CD14-positive monocyte (primary cell): ENCODE measurements at regions not wholly inside any gene's neighbourhood (a gene's known extent, or its start where the extent isn't known, plus 50 kb on each side); places are given as distances from the start of the nearest gene placed in this dataset.
"Not testable (repeated sequence)": the region's sequence is repeated elsewhere in the genome, so short reads cannot be mapped to it uniquely, and the experiment has no call there.

ENCODE experiments used
- DNase-seq, 3 donors: peaks; one replicate each; pipeline ENCODE4 v3.0.0-alpha.2; 2011 to 2022
- H2AFZ ChIP-seq: 2 replicates; pipeline ENCODE4 v1.6.0; 2012; ENCODE audit warnings: mild to moderate bottlenecking, low read depth, low read length, inconsistent platforms; ENCODE audit not compliant: insufficient read depth, poor library complexity, severe bottlenecking
- H3K27ac ChIP-seq, 2 donors: 1 replicate in 1 of 2; 2 replicates in 1 of 2; pipeline ENCODE4 v1.5.1; 2012 to 2013; ENCODE audit warnings: low read length in 2 of 2, control low read depth in 1 of 2, inconsistent platforms in 1 of 2, low read depth in 1 of 2, mild to moderate bottlenecking in 1 of 2
- H3K27me3 ChIP-seq, 2 donors: one replicate each; pipeline versions ENCODE4 v1.6.0 to v1.6.1; 2011 to 2013; ENCODE audit warnings: low read length in 2 of 2; ENCODE audit not compliant: control insufficient read depth in 2 of 2, insufficient read depth in 2 of 2
- H3K36me3 ChIP-seq, 2 donors: replicated peaks in 1 of 2; 1 replicate in 1 of 2; 2 replicates in 1 of 2; pipeline versions ENCODE4 v1.5.1 to v1.6.1; 2012 to 2013; ENCODE audit warnings: low read length in 2 of 2, control low read depth in 1 of 2, inconsistent platforms in 1 of 2, mild to moderate bottlenecking in 1 of 2; ENCODE audit not compliant: insufficient read depth in 2 of 2, control insufficient read depth in 1 of 2
- H3K4me1 ChIP-seq, 2 donors: 1 replicate in 1 of 2; 2 replicates in 1 of 2; pipeline versions ENCODE4 v1.5.1 to v1.6.1; 2012 to 2013; ENCODE audit warnings: low read length in 2 of 2, control low read depth in 1 of 2, inconsistent platforms in 1 of 2, mild to moderate bottlenecking in 1 of 2, moderate library complexity in 1 of 2; ENCODE audit not compliant: insufficient read depth in 2 of 2, control insufficient read depth in 1 of 2
- H3K4me2 ChIP-seq: replicated peaks from 2 replicates; pipeline ENCODE3; 2012; ENCODE audit warnings: low read length, moderate library complexity, mild to moderate bottlenecking; ENCODE audit not compliant: poor library complexity, severe bottlenecking; ENCODE audit errors: extremely low read depth
- H3K4me3 ChIP-seq, 3 experiments: fragments of 200-600 bp in 1 of 3; sonication (generic) in 1 of 3; replicated peaks in 1 of 3; 1 replicate in 2 of 3; 2 replicates in 1 of 3; pipeline ENCODE4 v1.5.1; 2011 to 2013; ENCODE audit warnings: low read length in 3 of 3, mild to moderate bottlenecking in 3 of 3, control low read depth in 2 of 3, low read depth in 2 of 3, inconsistent platforms in 1 of 3, moderate library complexity in 1 of 3
- H3K79me2 ChIP-seq: 2 replicates; pipeline ENCODE4 v1.6.0; 2012; ENCODE audit warnings: mild to moderate bottlenecking, control low read depth, inconsistent platforms, low read length, moderate library complexity; ENCODE audit not compliant: insufficient read depth
- H3K9ac ChIP-seq: 2 replicates; pipeline ENCODE4 v1.6.0; 2017; ENCODE audit warnings: low read length, mild to moderate bottlenecking; ENCODE audit not compliant: insufficient read depth, poor library complexity, severe bottlenecking
- H3K9me3 ChIP-seq, 2 donors: replicated peaks in 1 of 2; 1 replicate in 1 of 2; 2 replicates in 1 of 2; pipeline versions ENCODE4 v1.5.1 to v1.6.1; 2012 to 2013; ENCODE audit warnings: low read length in 2 of 2, control low read depth in 1 of 2; ENCODE audit not compliant: control insufficient read depth in 1 of 2, insufficient read depth in 1 of 2
- H4K20me1 ChIP-seq: 2 replicates; pipeline ENCODE4 v1.6.0; 2012; ENCODE audit warnings: mild to moderate bottlenecking, low read length, control low read depth, moderate library complexity; ENCODE audit not compliant: insufficient read depth
- H3K27ac Mint-ChIP-seq, 7 donors: one replicate each; pipeline ENCODE4 v1.8.0; 2020; ENCODE audit warnings: mild to moderate bottlenecking in 7 of 7, mixed read lengths in 7 of 7, moderate library complexity in 6 of 7, inconsistent platforms in 2 of 7
- H3K27me3 Mint-ChIP-seq, 3 donors: one replicate each; pipeline ENCODE4 v1.8.0; 2021 to 2022; ENCODE audit warnings: low read depth in 3 of 3, mild to moderate bottlenecking in 3 of 3, mixed read lengths in 3 of 3, moderate library complexity in 3 of 3, inconsistent platforms in 1 of 3
- H3K36me3 Mint-ChIP-seq, 2 donors: one replicate each; pipeline ENCODE4 v1.8.0; 2020; ENCODE audit warnings: mixed read lengths in 2 of 2, inconsistent platforms in 1 of 2, mild to moderate bottlenecking in 1 of 2
- H3K4me1 Mint-ChIP-seq: one replicate; pipeline ENCODE4 v1.8.0; 2020; ENCODE audit warnings: mild to moderate bottlenecking, mixed read lengths
- H3K4me3 Mint-ChIP-seq, 2 donors: one replicate each; pipeline ENCODE4 v1.8.0; 2020; ENCODE audit warnings: mild to moderate bottlenecking in 2 of 2, mixed read lengths in 2 of 2, moderate library complexity in 1 of 2
- H3K9me3 Mint-ChIP-seq, 7 donors: one replicate each; pipeline ENCODE4 v1.8.0; 2020 to 2022; ENCODE audit warnings: mixed read lengths in 7 of 7, mild to moderate bottlenecking in 6 of 7, moderate library complexity in 6 of 7, inconsistent platforms in 2 of 7
- WGBS: methylation state at CpG from one replicate; pipeline ENCODE4 v1.1.5; 2013; ENCODE audit warnings: missing lambda C conversion rate; ENCODE audit not compliant: insufficient coverage; 5-methylcytosine and 5-hydroxymethylcytosine counted together
- intact Hi-C, 2 donors: fragments of 100-400 bp; cut with micrococcal nuclease; formaldehyde crosslinking; loops; one replicate each; pipeline versions ENCODE4 v1.15.0 to v1.15.1; 2023
- TF ChIP-seq, protein P1 (sequence below): fragments of 200-600 bp; IDR thresholded peaks from one replicate; pipeline ENCODE4 v1.8.0; 2022; ENCODE audit warnings: antibody characterized with exemption, mild to moderate bottlenecking

DNA sequence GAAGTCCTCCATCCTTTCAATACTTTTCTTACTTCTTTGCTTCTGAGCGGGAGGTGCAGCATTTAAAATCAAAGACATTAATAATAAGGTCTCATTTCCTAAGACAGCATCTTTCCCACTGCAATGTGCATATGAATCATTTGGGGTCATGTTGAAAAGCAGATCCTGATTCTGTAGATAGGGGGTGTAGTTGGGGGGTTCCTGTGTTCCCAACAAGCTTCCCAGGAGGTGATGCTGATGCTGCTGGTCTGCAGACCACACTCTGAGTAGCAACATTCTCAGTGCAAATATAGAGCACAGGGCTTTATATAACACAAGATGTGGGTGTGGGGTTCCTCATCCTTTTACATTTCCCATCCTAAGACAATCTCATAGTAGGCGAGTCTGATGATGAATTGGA is 126.5 kb upstream of the PALM2AKAP2 start:
- H3K4me1 Mint-ChIP-seq, result no peaks in the 10 kb centered on the region
- TF ChIP-seq, protein P1, sequence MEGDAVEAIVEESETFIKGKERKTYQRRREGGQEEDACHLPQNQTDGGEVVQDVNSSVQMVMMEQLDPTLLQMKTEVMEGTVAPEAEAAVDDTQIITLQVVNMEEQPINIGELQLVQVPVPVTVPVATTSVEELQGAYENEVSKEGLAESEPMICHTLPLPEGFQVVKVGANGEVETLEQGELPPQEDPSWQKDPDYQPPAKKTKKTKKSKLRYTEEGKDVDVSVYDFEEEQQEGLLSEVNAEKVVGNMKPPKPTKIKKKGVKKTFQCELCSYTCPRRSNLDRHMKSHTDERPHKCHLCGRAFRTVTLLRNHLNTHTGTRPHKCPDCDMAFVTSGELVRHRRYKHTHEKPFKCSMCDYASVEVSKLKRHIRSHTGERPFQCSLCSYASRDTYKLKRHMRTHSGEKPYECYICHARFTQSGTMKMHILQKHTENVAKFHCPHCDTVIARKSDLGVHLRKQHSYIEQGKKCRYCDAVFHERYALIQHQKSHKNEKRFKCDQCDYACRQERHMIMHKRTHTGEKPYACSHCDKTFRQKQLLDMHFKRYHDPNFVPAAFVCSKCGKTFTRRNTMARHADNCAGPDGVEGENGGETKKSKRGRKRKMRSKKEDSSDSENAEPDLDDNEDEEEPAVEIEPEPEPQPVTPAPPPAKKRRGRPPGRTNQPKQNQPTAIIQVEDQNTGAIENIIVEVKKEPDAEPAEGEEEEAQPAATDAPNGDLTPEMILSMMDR, result no peak
- no peak overlapping the region for H3K27ac ChIP-seq
- H3K9ac ChIP-seq, result no peak overlapping the region
- no peaks in the 10 kb centered on the region for H3K36me3 Mint-ChIP-seq
- WGBS, result no CpG with 5 or more reads among the region's 2 CpGs
- no peaks in the 10 kb centered on the region for H3K79me2 ChIP-seq
- peaks cover 0 to 15% (median 6%) of the 10 kb centered on the region in 3 donors for H3K27me3 Mint-ChIP-seq
- no peak overlapping the region for H3K4me3 ChIP-seq
- H3K27ac Mint-ChIP-seq, result no peak overlapping the region
- H3K4me2 ChIP-seq, result no peak overlapping the region
- H3K4me1 ChIP-seq, result no peaks in the 10 kb centered on the region
- no peaks in the 10 kb centered on the region for H3K27me3 ChIP-seq
- intact Hi-C loops, result no loop called here
- H3K9me3 ChIP-seq, result no peaks in the 10 kb centered on the region
- no peaks in the 10 kb centered on the region for H4K20me1 ChIP-seq
- H3K36me3 ChIP-seq, result no peaks in the 10 kb centered on the region
- no peak for DNase-seq
- H3K4me3 Mint-ChIP-seq, result no peak overlapping the region
- no peak overlapping the region for H2AFZ ChIP-seq
- H3K9me3 Mint-ChIP-seq, result peaks cover 0 to 3% (median 0%) of the 10 kb centered on the region in 7 donors

GRCh38 chr9:109663978-109664377 is 116.0 kb upstream of the PALM2AKAP2 start:
- H3K36me3 Mint-ChIP-seq, H4K20me1 ChIP-seq, H3K36me3 ChIP-seq, H3K79me2 ChIP-seq, H3K27me3 Mint-ChIP-seq, H3K9ac ChIP-seq, H3K27ac Mint-ChIP-seq, H3K4me3 Mint-ChIP-seq, DNase-seq, H3K27me3 ChIP-seq, H2AFZ ChIP-seq, H3K4me2 ChIP-seq, H3K4me1 ChIP-seq, H3K27ac ChIP-seq, H3K4me3 ChIP-seq, H3K9me3 ChIP-seq, intact Hi-C loops, H3K4me1 Mint-ChIP-seq: not testable (repeated sequence)
- H3K9me3 Mint-ChIP-seq, result peaks cover 9 to 19% (median 13%) of the 10 kb centered on the region in 7 donors
- WGBS, result no CpG with 5 or more reads among the region's 4 CpGs

GRCh38 chr9:109665736-109666135 is 114.3 kb upstream of the PALM2AKAP2 start:
- H3K4me3 Mint-ChIP-seq, H3K27ac Mint-ChIP-seq, H3K27me3 Mint-ChIP-seq, H3K36me3 Mint-ChIP-seq, DNase-seq, H3K4me1 Mint-ChIP-seq, H3K79me2 ChIP-seq, H3K4me1 ChIP-seq, H3K9me3 ChIP-seq, H4K20me1 ChIP-seq, H2AFZ ChIP-seq, H3K4me3 ChIP-seq, H3K27ac ChIP-seq, H3K9ac ChIP-seq, H3K27me3 ChIP-seq, H3K4me2 ChIP-seq, H3K36me3 ChIP-seq, intact Hi-C loops: not testable (repeated sequence)
- WGBS, result 90% methylated on average over 6 of the region's 7 CpGs
- peaks cover 9 to 17% (median 13%) of the 10 kb centered on the region in 7 donors for H3K9me3 Mint-ChIP-seq
